K562 (cell line): ENCODE measurements at regions not wholly inside any gene's neighbourhood (a gene's known extent, or its start where the extent isn't known, plus 50 kb on each side); places are given as distances from the start of the nearest gene placed in this dataset.

Experiments used
- E2F8 ChIP-seq: fragments of 450-650 bp; IDR thresholded peaks from 2 replicates; pipeline ENCODE4 v1.7.1; 2018; ENCODE audit warnings: mild to moderate bottlenecking, low read depth; ENCODE audit not compliant: partially characterized antibody
- ZBTB12 ChIP-seq: fragments of 250-450 bp; sonication (Bioruptor Pico); IDR thresholded peaks from 2 replicates; pipeline ENCODE4 v1.4.0; 2020

GRCh38 chr7:19464751-19465150 is 244.1 kb downstream of the POLR1F start:
- no peak for TF ChIP-seq E2F8
- no peak for TF ChIP-seq ZBTB12 (CRISPR knock-in tag)
